ENCODE measurements at regions not wholly inside any gene's neighbourhood (a gene's known extent, or its start where the extent isn't known, plus 50 kb on each side); places are given as distances from the start of the nearest gene placed in this dataset.

DNA sequence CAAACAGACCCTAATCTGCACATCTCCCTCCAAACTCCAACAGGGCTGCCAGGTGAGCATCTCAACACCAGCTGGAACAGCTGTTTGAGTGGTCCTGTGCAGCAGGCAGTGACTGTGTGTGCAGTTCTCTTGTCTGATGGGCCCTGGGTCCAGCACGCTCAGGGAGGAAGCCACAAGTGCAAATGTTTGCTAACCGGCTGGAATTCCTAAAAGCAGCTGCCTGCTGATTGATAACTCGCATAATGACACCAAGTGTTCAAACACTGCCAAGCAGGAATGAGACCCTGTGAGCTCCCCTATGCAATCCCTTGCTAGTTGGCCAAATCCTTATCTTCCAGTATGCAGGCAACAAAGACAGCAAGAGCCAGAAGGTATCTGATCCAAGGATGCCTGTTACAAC, 650.6 kb downstream of the CBLN4 start:
- TF ChIP-seq CTCF (conservative IDR thresholded peaks at IDR 0.05; ENCODE audit: low read length) (no peak), EZH2phosphoT487 (IDR thresholded peaks at IDR 0.05; ENCODE audit: borderline replicate concordance) (no peak)
